ENCODE measurements at regions not wholly inside any gene's neighbourhood (a gene's known extent, or its start where the extent isn't known, plus 50 kb on each side); places are given as distances from the start of the nearest gene placed in this dataset.

GRCh38 chr16:17984810-17985209 lies 351.7 kb downstream of the NPIPA8 start:
- TF ChIP-seq GATA2 (IDR thresholded peaks at IDR 0.05; ENCODE audit: low read depth, low read length) (no peak), GATA3 (IDR thresholded peaks at IDR 0.05; ENCODE audit: low read depth, low read length) (no peak)

GRCh38 chr16:17983847-17984639 lies 352.5 kb downstream of the NPIPA8 start:
- TF ChIP-seq GATA2 (IDR thresholded peaks at IDR 0.05; ENCODE audit: low read depth, low read length) (no peak), GATA3 (IDR thresholded peaks at IDR 0.05; ENCODE audit: low read depth, low read length) (no peak)

- TF ChIP-seq GATA3 (IDR thresholded peaks at IDR 0.05; ENCODE audit: low read depth, low read length) = no peak
- TF ChIP-seq GATA2 (IDR thresholded peaks at IDR 0.05; ENCODE audit: low read depth, low read length) = no peak
Observed at GRCh38 chr16:17983114-17983513, 353.4 kb downstream of the NPIPA8 start.

GRCh38 chr16:17977260-17977659 lies 359.3 kb downstream of the NPIPA8 start:
- TF ChIP-seq GATA2 (IDR thresholded peaks at IDR 0.05; ENCODE audit: low read depth, low read length) (no peak), GATA3 (IDR thresholded peaks at IDR 0.05; ENCODE audit: low read depth, low read length) (no peak)

- no peak for TF ChIP-seq GATA3 (IDR thresholded peaks at IDR 0.05; ENCODE audit: low read depth, low read length)
- peak; percentile 75 for TF ChIP-seq GATA2 (IDR thresholded peaks at IDR 0.05; ENCODE audit: low read depth, low read length)
Observed at GRCh38 chr16:17972460-17972943, 364.0 kb downstream of the NPIPA8 start.

GRCh38 chr16:17970816-17971331 lies 365.7 kb downstream of the NPIPA8 start:
- no peak for TF ChIP-seq GATA3 (IDR thresholded peaks at IDR 0.05; ENCODE audit: low read depth, low read length)
- TF ChIP-seq GATA2 (IDR thresholded peaks at IDR 0.05; ENCODE audit: low read depth, low read length) = no peak

GRCh38 chr16:17970157-17970765 lies 366.3 kb downstream of the NPIPA8 start:
- TF ChIP-seq GATA2 (IDR thresholded peaks at IDR 0.05; ENCODE audit: low read depth, low read length) (peak; percentile 75), GATA3 (IDR thresholded peaks at IDR 0.05; ENCODE audit: low read depth, low read length) (peak; percentile 50; the same call in 1 of the 2 replicates)

- TF ChIP-seq GATA3 (IDR thresholded peaks at IDR 0.05; ENCODE audit: low read depth, low read length) = no peak
- no peak for TF ChIP-seq GATA2 (IDR thresholded peaks at IDR 0.05; ENCODE audit: low read depth, low read length)
Observed at GRCh38 chr16:17965133-17965900, 371.2 kb downstream of the NPIPA8 start.

GRCh38 chr16:17964196-17964595 lies 372.3 kb downstream of the NPIPA8 start:
- no peak for TF ChIP-seq GATA2 (IDR thresholded peaks at IDR 0.05; ENCODE audit: low read depth, low read length)

GRCh38 chr16:17963185-17963836 lies 373.2 kb downstream of the NPIPA8 start:
- TF ChIP-seq GATA2 (IDR thresholded peaks at IDR 0.05; ENCODE audit: low read depth, low read length) (no peak), GATA3 (IDR thresholded peaks at IDR 0.05; ENCODE audit: low read depth, low read length) (no peak)

- TF ChIP-seq GATA3 (IDR thresholded peaks at IDR 0.05; ENCODE audit: low read depth, low read length) = no peak
- TF ChIP-seq GATA2 (IDR thresholded peaks at IDR 0.05; ENCODE audit: low read depth, low read length) = no peak
Observed at GRCh38 chr16:17962726-17963125, 373.8 kb downstream of the NPIPA8 start.

- TF ChIP-seq GATA3 (IDR thresholded peaks at IDR 0.05; ENCODE audit: low read depth, low read length) (no peak), GATA2 (IDR thresholded peaks at IDR 0.05; ENCODE audit: low read depth, low read length) (no peak)
Observed at GRCh38 chr16:17951378-17951777, 385.2 kb downstream of the NPIPA8 start.

GRCh38 chr16:17949982-17950250 lies 386.6 kb downstream of the NPIPA8 start:
- TF ChIP-seq GATA3 (IDR thresholded peaks at IDR 0.05; ENCODE audit: low read depth, low read length) = no peak
